ENCODE measurements at regions not wholly inside any gene's neighbourhood (a gene's known extent, or its start where the extent isn't known, plus 50 kb on each side); places are given as distances from the start of the nearest gene placed in this dataset.

DNA sequence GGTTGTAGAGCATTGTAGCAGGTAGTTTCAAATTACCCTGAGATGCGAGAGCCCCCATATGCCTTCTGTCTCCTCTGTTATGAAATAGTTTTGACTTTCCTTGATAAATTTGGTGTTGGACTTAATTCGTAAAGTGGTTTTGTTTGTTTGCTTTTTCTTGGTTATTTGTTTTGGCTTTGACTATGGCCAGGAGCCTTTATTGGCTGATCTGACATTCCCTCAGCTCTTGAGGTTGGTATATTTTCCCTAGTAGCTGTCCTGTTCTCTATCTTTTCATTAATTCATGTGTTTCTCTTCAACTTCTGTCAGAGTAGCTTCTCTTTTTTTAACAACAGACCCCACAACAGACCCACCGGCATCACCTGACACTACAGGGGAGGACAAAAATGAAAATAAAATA, 457.4 kb upstream of the MANEA start:
- Histone ChIP-seq H4K5ac (ENCODE audit: insufficient read length, low read depth, low read length) (no peak overlapping the region), H2AK5ac (ENCODE audit: low read depth, low read length) (no peak overlapping the region), H3K36me3 (ENCODE audit: control insufficient read depth in 2 of 4, insufficient read depth in 4 of 4, low read length in 3 of 4) (no peaks in the 10 kb centered on the region), H2BK20ac (ENCODE audit: low read length) (no peak overlapping the region), H3K79me1 (ENCODE audit: low read depth, low read length) (no peaks in the 10 kb centered on the region), H3K79me2 (ENCODE audit: control insufficient read depth in 1 of 2, insufficient read depth in 2 of 2, low read length in 2 of 2) (no peaks in the 10 kb centered on the region), H3K4ac (replicated peaks; ENCODE audit: insufficient read length, low read depth, low read length) (no peak overlapping the region), H2AFZ (ENCODE audit: low read length) (no peak overlapping the region), H3K56ac (replicated peaks; ENCODE audit: insufficient read length, low read depth, low read length) (no peak overlapping the region), H3K27ac (ENCODE audit: low read depth, low read length) (no peak overlapping the region), H3K27me3 (replicated peaks in 1 of 4; ENCODE audit: control insufficient read depth in 3 of 4, extremely low read depth in 1 of 4, insufficient read depth in 3 of 4, low read length in 3 of 4) (no peaks in the 10 kb centered on the region), H3K18ac (ENCODE audit: extremely low read depth, low read length) (no peak overlapping the region), H3K9me3 (ENCODE audit: insufficient read depth in 2 of 2, low read depth in 1 of 2, low read length in 1 of 2) (no peaks in the 10 kb centered on the region), H3K9ac (replicated peaks in 1 of 4; ENCODE audit: extremely low read depth in 1 of 4, low read depth in 3 of 4, low read length in 3 of 4) (no peak overlapping the region), H3K23me2 (ENCODE audit: low read depth, low read length) (no peaks in the 10 kb centered on the region), H2BK15ac (ENCODE audit: low read length) (no peak overlapping the region), H3K14ac (ENCODE audit: insufficient read length) (no peak overlapping the region), H4K8ac (ENCODE audit: extremely low read depth, insufficient read depth, low read length) (no peak overlapping the region), H4K20me1 (replicated peaks in 1 of 2; ENCODE audit: control insufficient read depth in 1 of 2, insufficient read depth in 2 of 2, low read length in 2 of 2) (no peaks in the 10 kb centered on the region), H3K4me2 (ENCODE audit: insufficient read depth in 1 of 2, low read depth in 2 of 2, low read length in 2 of 2) (no peak overlapping the region), H2BK120ac (replicated peaks; ENCODE audit: low read depth, low read length) (no peak overlapping the region), H3K23ac (ENCODE audit: insufficient read length) (no peak overlapping the region), H2BK12ac (ENCODE audit: low read depth, low read length) (no peak overlapping the region), H4K91ac (replicated peaks; ENCODE audit: insufficient read length, low read length) (no peak overlapping the region), H3K4me3 (ENCODE audit: extremely low read depth in 1 of 4, insufficient read depth in 2 of 4, low read depth in 3 of 4, low read length in 4 of 4) (no peak overlapping the region), H2BK5ac (ENCODE audit: low read depth, low read length) (no peak overlapping the region), H3K4me1 (replicated peaks in 1 of 4; ENCODE audit: control insufficient read depth in 3 of 4, insufficient read depth in 4 of 4, low read length in 3 of 4) (no peaks in the 10 kb centered on the region)
- FAIRE-seq (no peak), DNase-seq (ENCODE audit: low read depth in 1 of 2, low spot score in 2 of 2) (no peak)
- WGBS, 2 experiments (ENCODE audit: extremely low coverage in 1 of 2, insufficient coverage in 1 of 2, insufficient read length in 1 of 2, insufficient replicate concordance in 2 of 2, low coverage in 1 of 2, low lambda C conversion rate in 2 of 2, missing lambda C conversion rate in 1 of 2), result 93% methylated on average over 3 of the region's 3 CpGs; no CpG with 5 or more reads in 1 of the 2 experiments
- CTCF ChIA-PET (ENCODE audit: partially characterized antibody), result interaction anchor here (1.7 kb wide), 1 partner anchor 27 kb away, joined by 8 read pairs; no protein-coding TSS in a partner anchor
- POLR2A ChIA-PET (ENCODE audit: partially characterized antibody), result no interaction called here
- TF ChIP-seq CREB1 (IDR thresholded peaks at IDR 0.05) (no peak), CHD1 (IDR thresholded peaks at IDR 0.05; ENCODE audit: low read depth, low read length) (no peak), FOSL1 (IDR thresholded peaks at IDR 0.05; ENCODE audit: insufficient read depth, low read depth, low read length) (no peak), EGR1 (IDR thresholded peaks at IDR 0.05; ENCODE audit: borderline replicate concordance, low read depth, low read length) (no peak), POLR2AphosphoS5 (IDR thresholded peaks at IDR 0.05; ENCODE audit: low read depth, low read length) (no peak), SP4 (IDR thresholded peaks at IDR 0.05; ENCODE audit: low read length) (no peak), SAP30 (IDR thresholded peaks at IDR 0.05; ENCODE audit: insufficient read depth, insufficient replicate concordance, low read length) (no peak), RNF2 (IDR thresholded peaks at IDR 0.05; ENCODE audit: borderline replicate concordance, low read depth, low read length, missing control alignments, poor library complexity, severe bottlenecking) (no peak), SUZ12 (IDR thresholded peaks at IDR 0.05; ENCODE audit: low read length) (no peak)
- TF ChIP-seq, protein P1, sequence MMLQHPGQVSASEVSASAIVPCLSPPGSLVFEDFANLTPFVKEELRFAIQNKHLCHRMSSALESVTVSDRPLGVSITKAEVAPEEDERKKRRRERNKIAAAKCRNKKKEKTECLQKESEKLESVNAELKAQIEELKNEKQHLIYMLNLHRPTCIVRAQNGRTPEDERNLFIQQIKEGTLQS (IDR thresholded peaks at IDR 0.05; ENCODE audit: insufficient read depth, low read depth, low read length), result no peak
- TF ChIP-seq, protein P2, sequence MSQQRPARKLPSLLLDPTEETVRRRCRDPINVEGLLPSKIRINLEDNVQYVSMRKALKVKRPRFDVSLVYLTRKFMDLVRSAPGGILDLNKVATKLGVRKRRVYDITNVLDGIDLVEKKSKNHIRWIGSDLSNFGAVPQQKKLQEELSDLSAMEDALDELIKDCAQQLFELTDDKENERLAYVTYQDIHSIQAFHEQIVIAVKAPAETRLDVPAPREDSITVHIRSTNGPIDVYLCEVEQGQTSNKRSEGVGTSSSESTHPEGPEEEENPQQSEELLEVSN (IDR thresholded peaks at IDR 0.05), result no peak
- TF ChIP-seq, protein P3, sequence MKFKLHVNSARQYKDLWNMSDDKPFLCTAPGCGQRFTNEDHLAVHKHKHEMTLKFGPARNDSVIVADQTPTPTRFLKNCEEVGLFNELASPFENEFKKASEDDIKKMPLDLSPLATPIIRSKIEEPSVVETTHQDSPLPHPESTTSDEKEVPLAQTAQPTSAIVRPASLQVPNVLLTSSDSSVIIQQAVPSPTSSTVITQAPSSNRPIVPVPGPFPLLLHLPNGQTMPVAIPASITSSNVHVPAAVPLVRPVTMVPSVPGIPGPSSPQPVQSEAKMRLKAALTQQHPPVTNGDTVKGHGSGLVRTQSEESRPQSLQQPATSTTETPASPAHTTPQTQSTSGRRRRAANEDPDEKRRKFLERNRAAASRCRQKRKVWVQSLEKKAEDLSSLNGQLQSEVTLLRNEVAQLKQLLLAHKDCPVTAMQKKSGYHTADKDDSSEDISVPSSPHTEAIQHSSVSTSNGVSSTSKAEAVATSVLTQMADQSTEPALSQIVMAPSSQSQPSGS (IDR thresholded peaks at IDR 0.05; ENCODE audit: low read length), result no peak
